SK-N-MC (cell line): ENCODE measurements at regions not wholly inside any gene's neighbourhood (a gene's known extent, or its start where the extent isn't known, plus 50 kb on each side); places are given as distances from the start of the nearest gene placed in this dataset.

Experiments
- EZH2 ChIP-seq: fragments of 200-600 bp; sonication (generic); IDR thresholded peaks from one replicate; pipeline ENCODE4 v1.6.1; 2017; ENCODE audit warnings: antibody characterized with exemption
- POLR2AphosphoS5 ChIP-seq: IDR thresholded peaks from 2 replicates; pipeline ENCODE4 v1.6.1; 2012; ENCODE audit warnings: mild to moderate bottlenecking, low read depth, low read length, borderline replicate concordance

- no peak for TF ChIP-seq POLR2AphosphoS5
- no peak for TF ChIP-seq EZH2
Observed at GRCh38 chr6:95948324-95948723, 67.5 kb upstream of the FUT9 start.
